ENCODE measurements at regions not wholly inside any gene's neighbourhood (a gene's known extent, or its start where the extent isn't known, plus 50 kb on each side); places are given as distances from the start of the nearest gene placed in this dataset.

DNA sequence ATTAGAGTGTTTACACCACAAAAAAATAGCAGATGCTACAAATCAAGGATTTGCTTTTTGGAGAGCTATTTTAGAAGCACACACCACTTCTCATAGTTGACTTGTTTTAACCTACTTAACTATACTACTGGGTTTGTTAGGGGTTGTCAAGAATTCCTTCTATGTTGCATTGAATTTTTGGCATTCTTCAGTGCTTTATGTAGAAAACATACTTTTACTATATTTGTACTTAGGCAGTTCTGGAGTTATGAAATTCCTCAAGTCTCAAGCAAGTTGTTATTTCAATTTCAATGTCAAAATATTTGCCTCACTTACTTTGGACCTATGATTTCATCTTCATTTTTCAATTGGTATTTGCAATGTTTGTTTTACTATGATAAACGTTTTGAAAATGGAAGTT lies 449.6 kb downstream of the GLUD2 start:
- TF ChIP-seq, protein P1, sequence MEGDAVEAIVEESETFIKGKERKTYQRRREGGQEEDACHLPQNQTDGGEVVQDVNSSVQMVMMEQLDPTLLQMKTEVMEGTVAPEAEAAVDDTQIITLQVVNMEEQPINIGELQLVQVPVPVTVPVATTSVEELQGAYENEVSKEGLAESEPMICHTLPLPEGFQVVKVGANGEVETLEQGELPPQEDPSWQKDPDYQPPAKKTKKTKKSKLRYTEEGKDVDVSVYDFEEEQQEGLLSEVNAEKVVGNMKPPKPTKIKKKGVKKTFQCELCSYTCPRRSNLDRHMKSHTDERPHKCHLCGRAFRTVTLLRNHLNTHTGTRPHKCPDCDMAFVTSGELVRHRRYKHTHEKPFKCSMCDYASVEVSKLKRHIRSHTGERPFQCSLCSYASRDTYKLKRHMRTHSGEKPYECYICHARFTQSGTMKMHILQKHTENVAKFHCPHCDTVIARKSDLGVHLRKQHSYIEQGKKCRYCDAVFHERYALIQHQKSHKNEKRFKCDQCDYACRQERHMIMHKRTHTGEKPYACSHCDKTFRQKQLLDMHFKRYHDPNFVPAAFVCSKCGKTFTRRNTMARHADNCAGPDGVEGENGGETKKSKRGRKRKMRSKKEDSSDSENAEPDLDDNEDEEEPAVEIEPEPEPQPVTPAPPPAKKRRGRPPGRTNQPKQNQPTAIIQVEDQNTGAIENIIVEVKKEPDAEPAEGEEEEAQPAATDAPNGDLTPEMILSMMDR (IDR thresholded peaks at IDR 0.05; ENCODE audit: low read depth, low read length, missing input control): no peak
- TF ChIP-seq GABPA (IDR thresholded peaks at IDR 0.05 in 1 of 2, conservative IDR thresholded peaks at IDR 0.05 in 1 of 2): no peak
- no peak for TF ChIP-seq SP1 (IDR thresholded peaks at IDR 0.05)
- no peak for TF ChIP-seq RAD21 (IDR thresholded peaks at IDR 0.05)
- TF ChIP-seq TAF1 (conservative IDR thresholded peaks at IDR 0.05): no peak
- no peak for TF ChIP-seq FOXA1 (IDR thresholded peaks at IDR 0.05)
- no peak for TF ChIP-seq RXRA (IDR thresholded peaks at IDR 0.05)
- TF ChIP-seq EGR1 (IDR thresholded peaks at IDR 0.05; ENCODE audit: low read depth in 2 of 2): no peak
- TF ChIP-seq, protein P2, sequence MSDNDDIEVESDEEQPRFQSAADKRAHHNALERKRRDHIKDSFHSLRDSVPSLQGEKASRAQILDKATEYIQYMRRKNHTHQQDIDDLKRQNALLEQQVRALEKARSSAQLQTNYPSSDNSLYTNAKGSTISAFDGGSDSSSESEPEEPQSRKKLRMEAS (IDR thresholded peaks at IDR 0.05): no peak
